ENCODE measurements at regions not wholly inside any gene's neighbourhood (a gene's known extent, or its start where the extent isn't known, plus 50 kb on each side); places are given as distances from the start of the nearest gene placed in this dataset.

DNA sequence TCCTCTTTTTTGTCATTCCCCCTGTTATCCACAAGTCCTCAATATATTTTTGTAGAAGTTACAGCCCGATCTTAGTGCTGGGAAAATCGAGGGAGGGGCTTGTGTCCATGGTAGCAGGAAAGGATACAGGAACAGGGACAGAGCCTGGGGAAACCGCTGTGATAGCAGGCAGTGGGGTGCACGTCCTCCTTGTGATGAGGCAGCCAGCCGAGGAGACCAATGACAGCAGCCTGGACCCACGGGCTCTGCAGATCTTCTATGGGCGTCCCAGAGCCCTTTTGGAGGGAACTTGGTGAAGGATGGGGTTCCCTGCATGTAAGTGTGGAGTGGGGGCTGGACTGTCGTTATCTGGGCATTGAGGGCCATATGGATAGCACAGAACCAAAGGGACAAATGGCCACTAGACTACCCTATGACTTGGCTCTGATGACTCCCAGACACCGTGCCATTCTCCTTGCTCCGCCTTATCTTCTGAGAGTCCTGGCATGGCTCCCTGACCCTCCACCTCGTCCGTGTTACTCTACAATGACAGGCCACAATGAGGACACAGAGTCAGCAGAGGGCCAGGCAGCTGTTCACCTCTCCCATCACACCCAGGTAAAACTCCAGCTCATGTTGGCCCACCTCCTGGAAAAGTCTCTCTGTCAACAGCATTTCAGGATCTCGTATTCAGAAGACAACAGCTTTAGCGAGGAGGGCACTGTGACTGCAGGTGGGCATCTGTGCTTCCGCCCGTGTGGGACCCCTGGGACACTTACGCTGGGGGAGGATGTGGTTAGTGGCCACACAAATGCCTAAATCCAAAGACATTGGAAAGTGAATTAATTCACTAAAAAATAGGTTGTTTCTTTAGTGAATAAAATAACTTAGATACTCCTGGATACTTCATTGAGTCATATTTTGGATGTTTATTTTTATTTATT is 100.1 kb downstream of the VAPA start:
- no peak for TF ChIP-seq POLR2A (IDR thresholded peaks at IDR 0.05)
- TF ChIP-seq, protein P1, sequence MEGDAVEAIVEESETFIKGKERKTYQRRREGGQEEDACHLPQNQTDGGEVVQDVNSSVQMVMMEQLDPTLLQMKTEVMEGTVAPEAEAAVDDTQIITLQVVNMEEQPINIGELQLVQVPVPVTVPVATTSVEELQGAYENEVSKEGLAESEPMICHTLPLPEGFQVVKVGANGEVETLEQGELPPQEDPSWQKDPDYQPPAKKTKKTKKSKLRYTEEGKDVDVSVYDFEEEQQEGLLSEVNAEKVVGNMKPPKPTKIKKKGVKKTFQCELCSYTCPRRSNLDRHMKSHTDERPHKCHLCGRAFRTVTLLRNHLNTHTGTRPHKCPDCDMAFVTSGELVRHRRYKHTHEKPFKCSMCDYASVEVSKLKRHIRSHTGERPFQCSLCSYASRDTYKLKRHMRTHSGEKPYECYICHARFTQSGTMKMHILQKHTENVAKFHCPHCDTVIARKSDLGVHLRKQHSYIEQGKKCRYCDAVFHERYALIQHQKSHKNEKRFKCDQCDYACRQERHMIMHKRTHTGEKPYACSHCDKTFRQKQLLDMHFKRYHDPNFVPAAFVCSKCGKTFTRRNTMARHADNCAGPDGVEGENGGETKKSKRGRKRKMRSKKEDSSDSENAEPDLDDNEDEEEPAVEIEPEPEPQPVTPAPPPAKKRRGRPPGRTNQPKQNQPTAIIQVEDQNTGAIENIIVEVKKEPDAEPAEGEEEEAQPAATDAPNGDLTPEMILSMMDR (IDR thresholded peaks at IDR 0.05), result no peak

DNA sequence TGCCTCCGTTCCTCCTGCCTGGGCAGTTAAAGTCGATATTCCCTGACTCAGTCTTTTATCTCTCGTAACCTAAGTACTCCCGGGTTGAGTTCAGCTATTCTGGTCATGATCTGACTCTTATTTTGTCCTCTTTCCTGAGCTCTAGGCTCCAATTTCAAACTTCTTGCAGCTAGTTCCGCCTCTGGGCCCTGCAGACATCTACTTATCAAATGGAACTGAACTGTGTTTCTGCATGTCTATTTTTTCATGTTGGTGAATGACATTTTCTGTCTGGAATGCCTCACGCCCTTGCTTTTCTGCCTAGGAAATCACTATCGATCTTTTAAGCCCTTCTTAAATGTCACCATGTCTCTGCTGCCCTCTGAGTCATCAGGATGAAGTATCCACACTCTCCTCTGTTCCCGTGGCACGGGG is 101.5 kb downstream of the VAPA start:
- Histone ChIP-seq H3K9me3 (no peaks in the 10 kb centered on the region), H3K4me3 (no peak overlapping the region), H3K27me3 (no peaks in the 10 kb centered on the region), H3K36me3 (no peaks in the 10 kb centered on the region), H3K27ac (peak overlapping the region in 1 of 4 donors; percentile 50), H3K4me1 (peaks cover 0 to 15% (median 0%) of the 10 kb centered on the region in 4 donors)
- TF ChIP-seq, protein P1 (IDR thresholded peaks at IDR 0.05), result no peak
- no peak for TF ChIP-seq POLR2A (IDR thresholded peaks at IDR 0.05)
- peak in 1 of 3 donors; percentile 15 for DNase-seq

More for the DNA sequence above, 100.1 kb downstream of the VAPA start:
- no peaks in the 10 kb centered on the region for H3K9me3 ChIP-seq
- H3K4me3 ChIP-seq, result no peak overlapping the region
- H3K4me1 ChIP-seq, result peaks cover 0 to 15% (median 0%) of the 10 kb centered on the region in 4 donors
- peak in 1 of 3 donors; percentile 24 for DNase-seq
- no peak overlapping the region for H3K27ac ChIP-seq
- no peaks in the 10 kb centered on the region for H3K27me3 ChIP-seq
- H3K36me3 ChIP-seq, result no peaks in the 10 kb centered on the region

DNA sequence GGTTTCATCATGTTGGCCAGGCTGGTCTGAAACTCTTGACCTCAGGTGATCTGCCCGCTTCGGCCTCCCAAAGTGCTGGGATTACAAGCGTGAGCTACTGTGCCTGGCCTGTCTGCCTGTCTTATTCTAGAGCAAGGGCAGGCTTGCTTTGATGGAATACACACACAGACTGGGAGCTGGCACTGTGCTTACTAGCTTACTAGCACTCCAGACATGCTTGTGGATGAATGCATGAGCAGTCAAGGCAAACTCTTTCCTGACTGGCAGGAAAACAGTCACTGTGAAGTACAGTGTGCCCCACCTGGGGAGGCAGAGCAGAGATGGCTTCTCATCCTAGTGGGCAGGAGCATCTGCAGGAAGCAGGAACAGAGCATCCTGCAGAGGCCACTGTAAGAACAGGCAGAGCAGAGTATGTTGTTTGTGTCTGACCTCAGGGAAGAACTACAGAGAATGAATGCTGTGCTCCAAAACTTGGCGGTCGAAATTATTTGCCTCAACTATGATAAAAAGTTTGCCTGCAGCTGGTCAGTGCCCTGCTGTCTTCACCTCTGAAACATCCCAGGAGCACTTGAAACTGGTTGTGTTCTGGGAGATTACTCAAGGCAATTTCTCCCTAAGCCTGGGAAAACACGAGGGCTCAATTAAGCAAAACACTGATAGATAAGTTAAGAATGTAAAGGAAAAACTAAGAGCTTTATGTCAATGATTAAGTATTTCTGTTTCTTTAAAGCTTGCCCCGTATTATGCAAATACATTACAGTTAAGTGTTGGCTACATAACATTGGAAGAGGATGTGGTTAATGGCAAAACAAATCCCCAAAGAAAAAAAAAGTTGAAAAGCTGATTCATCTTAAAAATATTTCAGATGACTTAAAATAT is 102.4 kb downstream of the VAPA start:
- Histone ChIP-seq H3K36me3 (no peaks in the 10 kb centered on the region), H3K4me1 (peaks cover 0 to 15% (median 0%) of the 10 kb centered on the region in 4 donors), H3K27ac (peak overlapping the region in 1 of 4 donors; percentile 50), H3K9me3 (no peaks in the 10 kb centered on the region), H3K4me3 (no peak overlapping the region), H3K27me3 (no peaks in the 10 kb centered on the region)
- DNase-seq, result peak in 1 of 3 donors; percentile 31
- TF ChIP-seq, protein P1 (IDR thresholded peaks at IDR 0.05), result peak in 1 of 6 experiments; percentile 19
- TF ChIP-seq POLR2A (IDR thresholded peaks at IDR 0.05), result no peak

DNA sequence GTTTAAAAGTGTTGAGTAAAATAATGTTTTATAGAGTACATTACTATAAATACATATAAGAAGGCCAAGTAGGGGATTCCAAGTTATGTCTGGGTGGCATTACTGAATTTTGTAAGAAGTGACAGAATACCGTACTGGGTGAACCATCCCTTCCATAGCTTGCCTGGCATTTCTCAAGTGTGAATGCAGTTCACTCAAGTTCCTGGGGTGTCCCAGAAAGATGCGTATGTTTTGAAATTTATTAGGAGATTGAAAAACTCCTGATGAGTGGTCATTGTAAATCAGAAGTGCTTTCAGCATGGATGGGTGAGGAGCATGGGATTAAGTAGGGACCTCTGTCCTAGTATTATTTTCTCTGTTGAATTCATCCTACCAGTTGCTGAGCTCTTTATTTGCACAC is 103.2 kb downstream of the VAPA start:
- TF ChIP-seq POLR2A (IDR thresholded peaks at IDR 0.05), result no peak
- TF ChIP-seq, protein P1 (IDR thresholded peaks at IDR 0.05), result no peak
- peaks cover 0 to 15% (median 0%) of the 10 kb centered on the region in 4 donors for H3K4me1 ChIP-seq

DNA sequence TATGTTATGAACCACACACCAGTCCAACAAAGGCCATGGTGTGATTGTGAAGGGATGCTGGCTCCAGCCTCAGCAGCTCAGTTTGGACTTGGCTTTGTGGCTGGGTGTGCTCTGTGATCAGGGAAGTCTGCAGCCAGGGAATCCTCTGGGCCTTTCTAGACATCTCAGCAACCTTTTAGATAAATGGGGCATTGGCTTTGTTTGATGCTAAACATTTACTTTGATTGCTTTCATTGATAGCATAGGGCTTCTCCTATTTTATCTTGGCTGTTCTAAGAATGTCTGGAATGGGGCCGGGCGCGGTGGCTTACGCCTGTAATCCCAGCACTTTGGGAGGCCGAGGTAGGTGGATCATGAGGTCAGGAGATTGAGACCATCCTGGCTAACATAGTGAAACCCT is 104.5 kb downstream of the VAPA start:
- Histone ChIP-seq H3K27ac (no peak overlapping the region), H3K27me3 (no peaks in the 10 kb centered on the region), H3K4me3 (no peak overlapping the region), H3K4me1 (peaks cover 0 to 15% (median 0%) of the 10 kb centered on the region in 4 donors), H3K36me3 (no peaks in the 10 kb centered on the region), H3K9me3 (no peaks in the 10 kb centered on the region)
- peak in 1 of 3 donors; percentile 9 for DNase-seq
- TF ChIP-seq POLR2A (IDR thresholded peaks at IDR 0.05), result no peak
- TF ChIP-seq, protein P1 (IDR thresholded peaks at IDR 0.05), result no peak

More for the DNA sequence above, 103.2 kb downstream of the VAPA start:
- Histone ChIP-seq H3K36me3 (no peaks in the 10 kb centered on the region), H3K9me3 (no peaks in the 10 kb centered on the region), H3K27ac (no peak overlapping the region), H3K27me3 (no peaks in the 10 kb centered on the region), H3K4me3 (no peak overlapping the region)
- peak in 1 of 3 donors; percentile 8 for DNase-seq
